GM21390 (cell line): ENCODE measurements at regions not wholly inside any gene's neighbourhood (a gene's known extent, or its start where the extent isn't known, plus 50 kb on each side); places are given as distances from the start of the nearest gene placed in this dataset.
"Not testable (repeated sequence)": the region's sequence is repeated elsewhere in the genome, so short reads cannot be mapped to it uniquely, and the experiment has no call there.

Experiments used
- ATAC-seq: cut with Tn5 transposase; IDR thresholded peaks from one replicate; pipeline ENCODE4 v1.9.1; 2021; ENCODE audit not compliant: unreplicated experiment

DNA sequence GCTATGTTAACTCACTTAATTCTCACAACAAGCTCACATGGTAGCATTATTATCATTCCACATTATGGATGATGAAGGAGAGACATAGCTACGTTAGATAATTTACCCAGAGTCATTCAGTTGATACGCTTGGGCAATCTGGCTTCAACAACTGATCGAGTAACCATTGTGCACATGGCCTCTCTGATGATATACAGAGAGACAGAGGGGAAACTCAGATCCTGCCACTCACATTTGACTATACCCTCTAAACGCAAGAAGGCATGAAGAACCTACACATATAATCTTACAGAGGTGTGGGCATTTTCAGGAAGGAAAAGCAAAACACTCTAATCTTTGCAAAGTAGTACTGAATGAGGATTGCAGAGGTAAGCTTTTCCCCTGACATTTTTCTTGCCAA lies 360.1 kb downstream of the BARHL2 start:
- no peak for ATAC-seq

DNA sequence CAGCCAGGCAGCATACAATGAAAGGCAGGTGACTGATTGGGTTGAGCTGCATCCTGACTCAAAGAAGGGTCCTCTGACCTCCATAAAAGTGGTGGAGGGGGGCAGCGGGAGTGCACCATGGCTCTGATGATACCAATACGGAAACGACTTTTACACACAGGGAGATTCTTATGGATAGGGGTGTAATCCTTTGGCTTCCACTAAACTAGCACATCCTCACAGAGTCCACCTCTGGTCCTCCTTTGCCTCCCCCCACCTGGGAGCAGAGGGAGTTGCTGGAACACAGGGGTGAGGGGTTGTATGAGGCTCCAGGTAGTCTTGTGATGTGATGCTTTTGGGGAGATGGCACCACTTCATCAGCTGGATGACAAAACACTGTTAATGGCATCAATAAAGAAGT lies 361.0 kb downstream of the BARHL2 start:
- no peak for ATAC-seq

DNA sequence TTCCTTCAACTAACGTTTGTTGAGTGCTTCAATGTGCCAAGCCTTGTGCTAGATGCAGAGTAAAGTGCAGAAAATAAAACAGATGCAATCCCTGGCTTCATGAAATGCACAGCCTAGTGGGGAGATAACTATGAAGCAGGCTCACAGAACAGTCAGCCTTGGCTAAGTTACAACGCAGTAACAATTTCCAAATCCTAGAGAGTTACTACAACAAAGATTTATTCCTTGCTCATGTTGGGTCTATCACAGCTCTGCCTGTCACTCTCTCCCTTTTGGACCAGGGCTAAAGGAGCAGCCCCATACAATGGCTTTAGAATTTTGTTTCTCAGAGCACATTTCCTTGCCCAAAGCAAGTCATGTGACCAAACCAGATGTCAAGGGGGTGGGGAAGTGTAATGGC lies 359.8 kb downstream of the ZNF326 start:
- ATAC-seq = no peak

DNA sequence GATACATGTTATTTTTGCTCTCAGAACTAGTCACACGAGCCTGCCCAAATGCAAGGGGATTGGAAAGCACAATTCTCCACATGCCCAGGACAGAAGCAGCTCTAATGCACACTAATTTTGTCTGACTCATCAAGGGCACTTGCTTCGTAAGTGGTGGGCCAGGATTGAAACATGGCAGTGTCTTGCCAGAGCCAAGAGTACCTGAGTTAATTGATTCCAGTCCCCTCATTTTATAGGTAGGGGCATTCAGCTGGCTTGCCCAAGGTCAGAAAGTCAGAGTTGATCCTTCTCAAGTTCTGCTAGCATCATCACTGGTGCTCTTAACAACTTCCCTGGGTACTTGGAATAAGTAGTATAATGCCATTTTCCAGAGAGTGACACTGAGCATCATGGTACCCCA lies 356.1 kb downstream of the ZNF326 start:
- no peak for ATAC-seq

DNA sequence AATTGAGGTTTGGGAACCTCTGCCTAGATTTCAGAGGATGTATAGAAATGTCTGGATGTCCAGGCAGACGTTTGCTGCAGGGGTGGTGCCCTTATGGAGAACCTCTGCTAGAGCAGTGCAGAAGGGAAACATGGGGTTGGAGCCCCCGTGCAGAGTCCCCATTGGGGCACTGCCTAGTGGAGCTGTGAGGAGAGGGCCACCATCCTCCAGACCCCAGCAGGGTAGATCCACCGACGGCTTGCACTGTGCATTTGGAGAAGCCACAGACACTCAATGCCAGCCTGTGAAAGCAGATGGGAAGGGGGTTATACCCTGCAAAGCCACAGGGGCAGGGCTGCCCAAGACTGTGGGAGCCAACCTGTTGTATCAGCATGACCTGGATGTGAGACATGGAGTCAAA lies 354.6 kb downstream of the ZNF326 start:
- ATAC-seq = no peak

DNA sequence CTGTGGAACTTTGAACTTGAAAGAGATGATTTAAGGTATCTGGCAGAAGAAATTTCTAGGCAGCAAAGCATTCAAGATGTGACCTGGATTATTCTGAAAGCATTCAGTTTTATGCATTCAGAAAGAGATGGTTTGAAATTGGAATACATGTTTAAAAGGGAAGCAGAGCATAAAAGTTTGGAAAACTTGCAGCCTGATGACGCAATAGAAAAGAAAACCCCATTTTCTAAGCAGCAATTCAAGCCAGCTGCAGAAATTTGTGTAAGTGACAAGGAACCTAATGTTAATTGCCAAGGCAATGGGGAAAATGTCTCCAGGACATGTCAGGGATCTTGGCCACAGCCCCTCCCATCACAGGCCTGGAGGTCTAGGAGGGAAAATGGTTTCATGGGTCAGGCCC lies 354.0 kb downstream of the ZNF326 start:
- no peak for ATAC-seq

DNA sequence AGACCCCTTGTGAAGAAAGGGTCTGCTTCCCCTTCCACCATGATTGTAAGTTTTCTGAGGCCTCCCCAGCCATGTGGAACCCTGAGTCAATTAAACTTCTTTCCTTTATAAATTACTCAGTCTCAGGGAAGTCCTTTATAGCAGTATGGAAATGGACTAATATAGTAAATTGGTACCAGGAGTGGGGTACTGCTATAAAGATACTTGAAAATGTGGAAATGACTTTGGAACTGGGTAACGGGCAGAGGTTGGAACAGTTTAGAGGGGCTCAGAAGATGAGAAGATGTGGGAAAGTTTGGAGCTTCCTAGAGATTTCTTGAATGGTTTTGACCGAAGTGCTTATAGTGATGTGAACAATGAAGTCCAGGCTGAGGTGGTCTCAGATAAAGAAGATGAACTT lies 353.5 kb downstream of the ZNF326 start:
- ATAC-seq = not testable (repeated sequence)

DNA sequence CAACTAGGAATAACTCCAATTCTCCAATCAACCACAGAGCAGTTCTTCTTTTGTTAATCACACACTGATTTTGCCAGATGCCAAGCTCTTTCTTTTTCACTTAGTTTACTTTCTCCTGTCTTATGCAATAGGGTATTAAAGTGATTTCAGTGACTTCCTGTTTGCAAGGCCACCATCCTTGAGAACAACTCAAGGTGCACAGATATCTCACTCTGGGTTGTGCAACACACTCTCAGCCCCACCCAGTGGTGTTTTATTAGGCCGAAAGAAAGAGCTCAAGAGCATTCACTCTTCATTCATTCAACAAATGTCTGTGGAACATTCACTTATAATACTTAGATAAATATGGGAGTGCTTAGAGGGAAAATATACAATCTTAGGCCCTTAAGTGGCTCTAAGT lies 352.5 kb downstream of the ZNF326 start:
- no peak for ATAC-seq

DNA sequence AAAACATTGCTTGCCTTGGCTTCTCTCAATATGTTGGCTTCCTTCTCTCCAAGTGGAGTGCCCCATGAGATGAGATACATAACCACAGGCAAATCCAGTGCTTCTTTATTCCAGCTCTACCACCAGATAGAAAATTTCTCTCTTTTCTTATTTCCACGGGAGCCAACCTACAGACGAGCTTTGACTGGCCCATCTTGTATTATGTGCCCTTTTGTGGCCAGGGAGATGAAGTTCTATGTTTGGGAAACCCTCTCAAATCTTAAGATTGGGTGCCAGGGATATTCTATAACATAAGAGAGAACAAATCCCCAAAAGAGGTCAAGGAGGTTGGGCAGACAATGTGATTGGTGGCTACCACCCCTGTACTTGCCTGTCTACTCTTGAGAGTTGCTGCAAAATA lies 351.8 kb downstream of the ZNF326 start:
- no peak for ATAC-seq

DNA sequence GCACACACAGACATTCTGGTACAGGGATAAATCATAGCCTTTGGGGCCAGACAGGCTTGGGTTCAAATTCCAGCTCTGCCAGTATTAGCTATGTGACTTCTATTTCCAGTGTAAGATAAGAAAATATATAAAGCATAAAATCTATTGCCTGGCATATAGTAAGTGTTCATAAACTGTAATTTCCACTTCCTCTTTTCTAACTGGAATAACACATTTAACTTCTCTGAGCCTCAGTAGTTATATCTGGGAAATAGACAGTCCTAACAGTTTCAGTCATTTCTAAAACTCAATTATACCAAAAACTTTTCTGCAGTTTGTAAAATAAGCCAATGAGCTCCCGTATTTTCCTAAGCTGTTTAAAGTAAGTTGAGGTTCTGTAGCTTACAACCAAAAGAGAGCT lies 351.4 kb downstream of the ZNF326 start:
- no peak for ATAC-seq

DNA sequence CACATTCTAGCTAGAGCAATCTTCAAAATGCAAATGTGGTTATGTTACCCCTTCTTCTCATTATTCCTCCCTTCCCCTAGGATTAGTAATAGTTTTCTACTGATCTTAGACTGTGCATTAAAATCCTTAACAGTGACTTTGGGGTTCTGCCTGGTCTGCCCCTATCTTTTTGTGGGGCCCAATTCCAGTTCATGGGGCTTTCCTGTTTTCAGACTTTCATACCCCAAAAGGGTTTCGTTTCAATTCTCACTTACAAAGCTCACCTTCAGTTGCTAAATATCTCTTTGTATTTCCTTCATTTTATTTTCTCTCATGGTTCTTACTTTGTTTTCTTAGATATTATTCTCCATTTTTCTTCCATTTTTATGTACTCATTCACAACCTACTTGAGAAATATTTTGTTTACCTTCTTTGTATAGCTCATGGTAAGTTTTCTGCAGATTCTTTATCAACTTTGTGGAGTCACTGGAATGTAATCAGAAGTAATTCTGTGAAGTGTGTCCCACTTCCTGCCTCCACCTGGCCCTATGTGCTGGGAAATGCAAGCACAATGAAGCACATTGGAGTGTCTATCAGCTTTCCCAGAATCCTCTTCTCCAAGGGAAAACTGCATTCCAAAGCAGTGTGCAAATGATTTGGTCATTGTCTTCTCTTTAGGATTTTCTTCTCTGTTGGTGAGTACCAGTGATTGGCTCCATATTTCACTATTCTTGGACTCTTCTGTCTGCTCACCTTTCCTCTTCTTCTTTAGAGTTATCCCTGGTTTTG lies 350.2 kb downstream of the ZNF326 start:
- no peak for ATAC-seq

DNA sequence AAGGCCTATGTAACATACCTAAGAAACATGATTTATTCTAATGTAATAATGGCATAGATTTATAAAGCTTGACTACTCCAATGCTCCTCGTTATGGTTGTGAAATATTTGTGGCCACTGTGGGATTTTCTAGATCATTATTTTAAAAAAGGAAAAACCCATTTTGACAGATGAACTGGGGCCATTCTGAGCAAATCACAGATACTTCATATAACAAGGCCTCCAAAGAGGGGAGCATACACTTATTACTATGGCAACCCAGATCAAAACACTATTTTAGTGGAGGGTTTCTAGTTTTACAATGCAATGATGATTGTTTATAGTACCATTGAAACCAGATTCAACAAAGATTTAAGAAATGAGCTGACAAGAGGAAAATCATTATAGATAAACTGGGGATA lies 346.6 kb downstream of the ZNF326 start:
- ATAC-seq = no peak

DNA sequence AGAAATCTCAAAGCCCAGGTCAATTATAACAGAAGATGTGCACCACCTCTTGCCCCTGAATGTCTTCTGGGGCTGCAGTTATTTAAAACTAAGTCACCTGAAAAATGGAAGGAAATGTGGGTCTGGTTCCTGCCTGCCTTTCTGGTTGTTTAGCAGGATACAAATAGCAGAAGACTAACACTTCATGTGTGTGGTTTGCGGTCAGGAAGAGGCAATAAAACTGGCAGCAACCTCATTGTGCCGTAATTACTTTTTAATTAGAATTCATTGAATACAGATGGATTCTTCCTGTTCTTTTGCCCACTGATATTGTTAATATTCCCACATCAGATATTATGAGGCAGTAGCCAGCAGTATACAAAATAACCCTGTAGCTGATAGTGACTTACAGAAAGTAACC lies 345.7 kb downstream of the ZNF326 start:
- ATAC-seq = no peak

DNA sequence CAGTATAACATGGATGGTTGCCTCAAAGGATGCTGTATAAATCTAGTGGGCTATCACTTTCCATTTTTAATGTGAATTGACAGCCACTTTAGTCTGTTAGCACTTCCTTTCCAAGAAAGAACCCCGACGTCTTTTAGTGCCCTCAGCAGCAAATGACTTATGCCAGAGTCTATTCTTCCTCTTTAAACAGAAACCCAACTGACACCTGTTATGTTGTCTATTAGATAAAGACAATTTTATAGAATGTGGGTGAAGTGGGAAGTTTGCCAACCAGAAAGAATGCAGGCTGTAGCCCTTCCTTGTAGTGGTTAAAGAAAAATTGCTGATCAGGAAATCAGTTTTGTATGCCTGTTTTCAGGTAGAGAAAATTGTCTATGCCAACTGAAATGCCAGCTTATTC lies 344.9 kb downstream of the ZNF326 start:
- no peak for ATAC-seq

DNA sequence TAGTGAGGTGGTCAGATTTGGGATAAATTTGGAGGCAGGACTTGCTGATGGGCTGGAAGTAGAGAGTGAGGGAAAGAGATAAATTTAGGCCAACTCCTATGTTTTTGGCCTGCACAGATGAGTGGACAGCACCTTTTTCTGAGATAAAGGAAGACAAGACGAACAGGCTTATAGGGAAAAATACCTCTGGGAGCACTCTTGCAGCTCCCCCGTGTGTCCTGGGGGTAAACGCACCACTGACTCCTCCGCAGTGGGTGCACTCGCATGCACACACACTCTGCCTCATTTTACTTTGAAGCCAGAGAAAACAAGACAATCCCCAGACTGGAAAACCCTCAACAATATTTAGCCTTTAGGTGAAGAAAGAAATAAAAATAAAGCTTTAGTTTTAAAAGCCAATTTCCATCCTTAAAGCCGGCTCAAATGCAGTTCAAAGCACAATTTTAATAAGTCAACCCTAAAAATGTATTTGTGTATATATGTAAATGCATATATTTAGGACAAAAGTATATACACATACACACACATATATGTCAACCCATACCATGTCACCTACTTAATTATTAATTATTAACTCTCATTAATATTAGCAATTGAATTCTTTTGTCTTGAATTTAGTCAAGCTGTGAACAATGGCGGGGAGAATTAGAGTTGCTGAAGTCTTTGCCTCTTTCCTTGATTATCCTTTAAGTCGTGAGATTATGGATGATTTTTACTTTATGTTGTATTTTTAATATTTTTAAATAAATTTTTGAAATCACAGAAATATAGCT lies 341.8 kb downstream of the ZNF326 start:
- no peak for ATAC-seq

DNA sequence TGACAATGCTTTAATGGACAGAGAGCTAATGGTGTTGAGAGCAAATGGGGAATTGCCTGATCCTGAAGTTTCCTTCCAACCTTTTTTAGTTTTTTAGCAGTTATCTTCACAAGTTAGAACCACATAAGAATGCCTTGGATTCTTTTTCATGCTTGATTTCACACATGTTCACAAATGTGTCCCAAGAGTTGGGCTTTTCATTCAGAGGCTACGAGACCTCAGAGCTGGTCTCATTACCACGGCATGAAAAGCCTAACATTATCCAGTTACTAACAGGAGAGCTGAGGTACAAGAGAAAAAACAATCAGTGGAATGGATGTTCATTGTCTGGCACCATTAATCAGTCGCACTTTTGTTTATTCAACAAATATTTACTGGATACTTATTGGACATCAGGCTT lies 340.6 kb downstream of the ZNF326 start:
- ATAC-seq = no peak

DNA sequence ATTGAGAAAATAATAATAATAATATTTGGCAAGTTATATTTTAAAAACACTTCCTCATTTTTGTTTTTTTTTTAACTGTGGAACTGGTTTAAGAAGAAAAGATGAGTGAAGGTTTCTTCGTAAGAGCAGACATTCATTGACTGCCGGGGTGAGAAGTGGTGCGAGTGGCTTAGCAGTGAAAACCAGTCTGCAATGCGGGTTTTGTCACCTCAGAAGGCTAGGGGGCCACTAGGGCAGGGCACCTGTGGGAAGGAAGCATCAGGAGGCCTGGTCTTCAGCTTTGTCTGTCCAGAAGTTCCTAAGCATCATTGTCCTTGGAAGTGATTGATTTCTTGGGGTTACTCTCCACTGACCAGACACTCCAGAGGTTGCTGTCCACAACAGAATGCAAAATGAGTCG lies 339.2 kb downstream of the ZNF326 start:
- ATAC-seq = no peak

DNA sequence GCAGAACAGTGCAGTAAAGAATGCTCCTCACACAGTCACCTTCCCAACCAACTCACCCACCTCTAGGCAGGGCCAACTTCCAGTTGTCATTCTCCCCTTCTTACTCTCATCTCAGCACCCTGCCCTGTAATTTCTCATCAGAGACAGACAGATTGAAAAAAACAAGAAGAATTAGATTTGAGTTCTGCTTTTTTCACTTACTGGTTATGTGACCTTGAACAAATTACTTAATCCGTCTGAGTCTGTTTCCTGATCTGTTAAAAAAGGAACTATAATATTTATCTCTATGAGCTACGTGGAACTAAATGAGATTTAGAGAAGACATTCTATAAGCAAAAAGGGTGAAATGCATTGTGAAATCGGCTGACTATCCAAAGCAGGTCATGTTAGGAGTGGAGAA lies 330.3 kb downstream of the ZNF326 start:
- ATAC-seq = no peak

DNA sequence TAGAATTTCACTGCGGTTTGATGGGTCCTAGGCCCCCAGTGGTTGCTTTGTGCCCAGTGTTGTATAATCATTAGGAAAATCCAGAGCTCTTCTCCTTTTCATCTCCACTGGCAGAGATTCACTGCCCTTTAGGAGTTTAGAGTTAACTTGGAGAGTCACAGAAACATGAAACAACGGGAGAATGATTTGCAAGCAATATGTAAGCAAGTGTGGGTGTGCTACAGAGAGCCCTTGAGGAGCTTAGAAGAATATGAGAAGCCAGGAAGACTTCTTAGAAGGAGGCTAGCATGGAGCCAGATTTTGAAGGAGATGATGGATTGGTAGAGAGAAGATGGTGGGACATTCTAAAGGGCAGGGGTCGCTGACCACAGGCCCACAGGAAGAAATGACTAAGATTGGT lies 327.3 kb downstream of the ZNF326 start:
- no peak for ATAC-seq

DNA sequence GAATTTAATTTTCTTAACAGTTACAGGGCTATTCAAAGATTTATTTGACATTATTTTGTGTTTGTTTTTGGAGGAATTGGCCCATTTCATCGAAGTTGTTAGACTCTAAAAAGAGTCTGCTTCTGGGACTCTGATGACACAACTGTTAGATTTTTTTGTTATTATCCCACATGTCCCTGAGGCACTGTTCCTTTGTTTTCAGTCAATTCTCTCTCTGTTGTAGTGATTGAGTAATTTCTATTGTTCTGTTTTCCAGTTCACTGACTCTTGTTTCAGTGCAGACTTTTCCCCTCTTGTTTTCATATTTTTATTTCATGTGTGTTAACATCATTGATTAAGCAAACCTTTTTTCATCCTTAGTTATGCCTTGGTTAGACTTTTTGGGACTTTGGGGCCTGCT lies 325.0 kb downstream of the ZNF326 start:
- no peak for ATAC-seq

DNA sequence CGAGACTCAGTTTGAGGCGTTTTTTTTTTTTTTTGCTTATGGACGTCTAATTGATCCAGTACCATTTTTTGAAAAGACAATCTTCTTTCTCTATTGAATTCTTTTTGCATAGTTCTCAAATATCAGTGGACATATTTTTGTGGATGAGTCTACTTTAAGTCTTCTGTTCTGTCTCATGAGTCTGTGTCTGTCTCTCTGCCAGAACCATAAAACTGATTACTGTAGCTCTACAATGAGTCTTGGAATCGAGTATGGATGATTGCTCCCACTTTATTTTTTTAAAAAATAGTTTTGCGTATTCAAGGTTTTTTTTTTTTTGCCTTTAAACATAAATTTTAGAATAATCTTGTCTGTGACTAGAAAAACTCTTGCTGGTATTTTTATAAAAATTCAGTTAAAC lies 323.5 kb downstream of the ZNF326 start:
- no peak for ATAC-seq

DNA sequence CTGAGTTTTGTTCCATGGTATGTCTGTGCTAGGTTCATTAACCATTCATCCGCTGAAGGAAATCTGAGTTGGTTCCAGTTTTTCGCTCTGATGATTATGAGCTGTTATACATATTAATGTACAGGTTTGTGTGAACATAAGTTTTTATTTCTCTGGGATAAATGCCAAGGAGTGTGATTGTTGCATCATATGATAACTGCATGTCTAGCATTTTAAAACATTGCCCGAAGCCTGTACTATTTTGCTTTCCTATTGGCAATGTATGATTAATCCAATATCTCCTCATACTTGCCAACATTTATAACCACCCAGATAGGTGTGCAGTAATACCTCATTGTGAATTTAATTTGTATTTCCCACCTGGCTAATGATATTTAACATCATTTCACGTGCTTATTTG lies 322.7 kb downstream of the ZNF326 start:
- ATAC-seq = no peak

DNA sequence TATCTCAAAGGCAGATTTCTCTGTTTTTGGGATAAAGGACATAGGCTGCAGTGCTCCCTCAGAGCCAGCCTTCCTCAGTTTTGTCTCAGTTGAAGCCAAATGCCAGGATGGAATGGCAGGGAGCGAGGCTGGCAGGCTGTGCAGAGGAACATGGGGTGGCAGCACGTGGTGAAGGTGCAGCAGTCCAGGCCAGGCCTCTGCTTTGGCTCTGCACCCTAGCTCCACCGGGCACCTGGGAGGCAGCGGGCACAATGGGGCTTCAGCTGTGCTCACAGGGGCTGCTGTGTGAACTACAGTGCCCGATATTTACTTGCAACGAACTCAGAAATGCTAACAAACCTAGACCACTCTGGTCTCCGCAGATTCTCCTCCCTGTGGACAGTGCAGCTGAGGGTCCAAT lies 319.6 kb downstream of the ZNF326 start:
- no peak for ATAC-seq
